Right lung (tissue), 2 donors: ENCODE measurements at regions not wholly inside any gene's neighbourhood (a gene's known extent, or its start where the extent isn't known, plus 50 kb on each side); places are given as distances from the start of the nearest gene placed in this dataset.
"Not testable (repeated sequence)": the region's sequence is repeated elsewhere in the genome, so short reads cannot be mapped to it uniquely, and the experiment has no call there.

ENCODE experiments used
- DNase-seq, 2 donors: peaks; one replicate each; pipeline ENCODE4 v3.0.0-alpha.2; 2013

DNA sequence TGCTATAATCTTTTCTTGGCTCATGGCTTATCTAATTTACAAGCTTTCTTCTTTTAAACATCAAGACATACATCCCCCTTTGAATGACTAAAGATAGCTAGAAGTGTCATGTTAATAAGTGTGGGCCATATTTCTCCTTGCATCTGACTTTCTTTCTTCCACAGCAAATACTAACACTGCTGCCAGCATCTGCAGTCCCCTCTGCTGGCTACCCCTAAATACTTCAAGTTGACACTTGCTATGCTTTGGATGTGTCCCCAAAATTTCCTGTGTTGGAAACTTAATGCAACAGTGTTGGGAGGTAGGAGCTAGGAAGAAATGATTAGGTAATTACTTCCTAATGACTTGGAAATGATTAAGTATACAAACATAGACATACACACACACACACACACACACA, 459.0 kb upstream of the ST8SIA4 start:
- DNase-seq, result no peak

DNA sequence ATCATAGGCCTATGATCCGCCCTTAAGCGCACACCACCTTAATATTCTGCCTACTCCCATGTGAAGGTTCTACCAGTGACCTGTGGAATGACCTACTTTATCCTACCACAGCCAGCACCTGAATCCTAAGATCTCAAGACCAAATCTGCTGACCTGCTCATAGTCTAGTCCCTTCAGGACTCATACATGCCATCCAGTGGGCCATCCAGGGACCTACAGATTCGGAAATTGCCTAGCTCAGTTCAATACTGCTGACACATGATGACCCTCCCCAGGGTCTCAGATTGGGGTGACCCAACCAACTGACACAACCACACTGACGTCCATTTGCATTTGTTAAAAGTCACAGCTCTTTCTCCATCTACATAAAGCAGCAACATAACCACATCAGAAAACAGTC, 443.8 kb upstream of the ST8SIA4 start:
- no peak for DNase-seq

DNA sequence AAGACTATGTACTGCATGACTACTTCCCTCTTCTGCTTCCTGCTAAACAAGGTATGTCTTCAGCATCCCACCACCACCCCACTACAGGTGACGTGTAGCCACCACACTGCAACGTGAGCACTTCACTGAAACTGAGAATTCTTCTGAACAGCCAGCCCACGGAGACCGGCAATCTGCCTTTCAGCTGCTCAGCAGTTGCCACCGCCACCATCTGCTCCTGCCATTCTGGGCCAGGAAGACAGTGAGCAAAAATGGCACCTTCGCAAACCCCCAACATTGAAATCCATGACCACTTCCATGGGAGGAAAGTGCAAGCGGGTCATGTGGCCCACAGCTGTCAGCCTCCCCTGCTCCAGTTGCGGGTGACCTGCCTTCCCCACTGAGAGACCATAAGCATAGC, 443.4 kb upstream of the ST8SIA4 start:
- no peak for DNase-seq

DNA sequence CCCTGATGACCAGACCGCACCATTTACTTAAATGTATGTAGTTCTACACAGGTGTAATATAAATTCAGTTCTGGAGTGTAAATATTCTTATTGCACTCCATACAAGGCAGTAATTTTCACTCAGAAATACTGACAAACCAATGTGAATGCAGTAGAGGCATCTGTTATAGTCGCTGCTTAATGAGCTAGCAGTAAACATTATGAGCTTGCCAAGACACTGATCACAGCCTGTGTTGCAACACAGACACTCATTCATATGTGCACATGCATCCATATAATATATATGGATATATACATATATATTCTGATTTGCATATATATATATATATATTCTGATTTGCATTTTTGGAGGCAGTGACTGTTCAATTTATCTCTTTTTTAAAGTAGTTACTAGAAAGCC, 435.1 kb upstream of the ST8SIA4 start:
- DNase-seq, result peak; percentile 36 to 38

DNA sequence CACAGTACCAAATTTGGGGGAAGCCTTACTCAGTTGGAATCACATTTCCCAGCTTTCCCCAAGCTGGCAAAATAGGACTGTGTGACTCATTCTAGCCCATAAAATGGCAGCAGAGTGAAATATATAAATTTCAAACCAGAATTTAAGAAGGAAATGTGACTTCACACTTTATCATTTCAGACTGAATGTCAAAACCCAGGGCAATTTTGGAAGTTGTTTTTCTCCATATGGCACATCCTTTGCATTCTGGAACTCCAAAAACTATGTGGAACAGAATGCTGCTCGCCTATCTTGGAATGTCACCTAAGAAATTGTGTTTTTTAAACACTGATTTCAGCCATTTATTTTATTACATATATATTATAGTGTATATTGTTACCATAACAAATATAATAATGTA, 424.7 kb upstream of the ST8SIA4 start:
- no peak for DNase-seq

DNA sequence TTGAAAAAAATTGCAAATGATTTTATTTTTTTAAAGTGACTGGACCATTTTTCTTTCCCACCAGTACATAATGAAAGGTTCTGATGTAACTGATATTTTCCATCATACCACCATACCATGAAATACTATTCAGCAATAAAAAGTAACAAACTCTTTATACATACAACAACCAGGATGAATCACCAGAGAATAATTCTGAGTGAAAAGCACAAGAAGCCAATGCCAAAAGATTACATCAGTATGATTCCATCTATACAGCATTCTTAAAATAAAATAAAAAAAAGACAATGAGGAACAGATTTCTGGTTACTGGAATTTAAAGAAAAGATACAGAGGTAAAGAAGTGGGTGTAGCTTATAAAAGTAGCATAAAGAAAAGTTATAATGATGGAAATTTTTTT, 423.7 kb upstream of the ST8SIA4 start:
- no peak for DNase-seq

DNA sequence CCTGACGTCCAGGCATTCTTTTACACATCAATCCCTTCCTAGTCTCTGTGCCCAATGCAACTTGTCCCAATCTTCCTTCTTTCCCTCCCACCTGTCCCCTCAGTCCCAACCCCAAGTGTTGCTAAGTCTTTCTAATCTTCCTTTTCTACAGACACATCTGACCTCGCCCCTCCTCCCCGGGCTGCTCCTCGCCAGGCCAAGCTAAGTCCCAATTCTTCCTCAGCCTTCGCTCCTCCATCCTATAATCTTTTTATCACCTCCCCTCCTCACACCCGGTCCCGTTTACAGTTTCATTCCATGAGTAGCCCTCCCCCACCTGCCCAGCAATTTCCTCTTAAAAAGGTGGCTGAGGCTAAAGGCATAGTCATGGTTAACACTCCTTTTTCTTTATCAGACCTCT, 413.3 kb upstream of the ST8SIA4 start:
- DNase-seq, result not testable (repeated sequence)

DNA sequence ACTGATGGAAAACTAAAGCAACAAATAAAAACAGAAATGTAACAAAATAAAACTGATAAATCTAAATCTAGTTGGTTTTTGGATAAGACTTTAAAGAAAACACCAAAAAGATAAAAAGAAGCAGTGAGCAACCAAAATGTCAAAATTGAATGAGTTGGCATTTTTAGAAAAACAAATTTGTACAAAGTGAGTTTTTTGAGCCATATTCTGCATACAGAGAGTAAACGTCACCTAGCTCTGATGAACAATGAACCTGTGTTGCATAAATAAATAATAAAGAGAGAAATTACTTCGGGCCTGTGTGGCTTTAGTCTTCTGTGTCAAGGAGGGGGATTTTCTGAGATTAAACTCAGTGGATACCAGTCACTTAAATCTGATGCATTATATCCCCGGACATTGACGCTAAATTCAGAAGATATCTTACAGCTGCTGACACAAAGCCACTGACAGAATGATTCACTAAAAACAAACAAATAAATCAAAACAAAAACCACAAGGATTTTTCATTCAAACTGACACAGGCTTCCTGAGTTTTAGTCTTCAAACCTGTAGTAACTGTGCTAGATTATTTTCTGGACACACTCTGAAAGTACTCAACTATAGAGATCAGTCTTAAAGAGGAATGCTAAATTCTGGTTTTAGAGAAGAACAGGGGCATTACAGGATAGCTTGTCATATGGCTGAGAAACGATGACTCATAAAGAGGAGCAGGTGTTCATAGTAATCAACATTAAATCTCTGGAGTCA, 403.5 kb upstream of the ST8SIA4 start:
- DNase-seq, result no peak

DNA sequence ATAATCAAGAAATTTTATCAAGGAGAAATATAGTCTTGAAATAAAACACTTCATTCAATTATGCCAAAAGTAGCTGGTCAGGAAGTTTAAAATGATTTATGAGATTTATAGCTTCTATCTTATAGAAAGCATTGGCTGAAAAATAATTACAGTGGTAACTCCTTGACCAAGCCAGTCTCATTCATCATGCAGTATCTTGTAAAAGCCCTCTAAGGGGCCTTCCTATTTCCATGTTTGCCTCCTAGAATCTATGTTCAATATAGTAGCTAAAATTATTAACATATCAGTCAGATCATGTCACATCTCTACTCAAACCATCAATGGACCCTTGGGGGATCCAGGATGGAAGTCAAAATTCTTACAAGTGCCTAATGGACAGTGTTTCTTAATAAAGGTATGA, 393.4 kb upstream of the ST8SIA4 start:
- DNase-seq, result no peak

DNA sequence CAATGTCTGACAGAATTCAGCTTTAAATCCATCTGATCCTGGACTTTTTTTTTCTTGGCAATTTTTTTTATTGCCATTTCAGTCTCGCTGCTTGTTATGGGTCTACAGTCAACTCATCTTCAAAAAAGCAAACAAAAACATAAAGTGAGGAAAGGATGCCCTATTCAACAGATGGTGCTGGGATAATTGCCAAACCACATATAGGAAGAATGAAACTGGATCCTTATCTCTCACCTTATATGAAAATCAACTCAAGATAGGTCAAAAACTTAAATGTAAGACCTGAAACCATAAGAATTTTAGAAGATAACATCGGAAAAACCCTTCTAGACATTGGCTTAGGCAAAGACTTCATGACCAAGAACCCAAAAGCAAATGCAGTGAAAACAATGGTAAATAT, 389.1 kb upstream of the ST8SIA4 start:
- DNase-seq, result no peak

DNA sequence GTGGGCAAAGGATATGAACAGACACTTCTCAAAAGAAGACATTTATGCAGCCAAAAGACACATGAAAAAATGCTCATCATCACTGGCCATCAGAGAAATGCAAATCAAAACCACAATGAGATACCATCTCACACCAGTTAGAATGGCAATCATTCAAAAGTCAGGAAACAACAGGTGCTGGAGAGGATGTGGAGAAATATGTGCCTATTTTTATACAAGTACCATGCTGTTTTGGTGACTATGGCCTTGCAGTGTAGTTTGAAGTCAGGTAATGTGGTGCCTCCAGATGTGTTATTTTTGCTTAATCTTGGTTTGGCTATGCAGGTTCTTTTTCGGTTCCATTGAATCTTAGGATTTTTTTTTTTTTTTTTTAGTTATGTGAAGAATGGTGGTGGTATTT, 387.7 kb upstream of the ST8SIA4 start:
- not testable (repeated sequence) for DNase-seq

DNA sequence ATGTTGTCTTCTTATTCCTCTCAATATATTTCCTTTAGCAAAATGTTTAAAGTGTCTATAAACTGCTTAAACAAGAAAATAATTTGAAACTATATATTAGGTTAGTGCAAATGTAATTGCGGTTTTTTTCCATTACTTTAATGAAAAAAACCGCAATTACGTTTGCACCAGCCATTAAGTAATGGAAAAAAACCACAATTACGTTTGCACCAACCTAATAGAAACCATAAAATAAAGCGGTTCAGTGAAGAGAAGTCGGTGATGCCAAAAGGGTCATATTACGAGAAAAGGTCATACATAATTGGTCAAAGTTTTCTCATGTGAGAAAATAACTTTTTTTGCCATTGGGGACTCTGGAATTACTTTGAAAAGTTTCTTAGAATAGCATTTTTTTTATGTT, 385.6 kb upstream of the ST8SIA4 start:
- no peak for DNase-seq

DNA sequence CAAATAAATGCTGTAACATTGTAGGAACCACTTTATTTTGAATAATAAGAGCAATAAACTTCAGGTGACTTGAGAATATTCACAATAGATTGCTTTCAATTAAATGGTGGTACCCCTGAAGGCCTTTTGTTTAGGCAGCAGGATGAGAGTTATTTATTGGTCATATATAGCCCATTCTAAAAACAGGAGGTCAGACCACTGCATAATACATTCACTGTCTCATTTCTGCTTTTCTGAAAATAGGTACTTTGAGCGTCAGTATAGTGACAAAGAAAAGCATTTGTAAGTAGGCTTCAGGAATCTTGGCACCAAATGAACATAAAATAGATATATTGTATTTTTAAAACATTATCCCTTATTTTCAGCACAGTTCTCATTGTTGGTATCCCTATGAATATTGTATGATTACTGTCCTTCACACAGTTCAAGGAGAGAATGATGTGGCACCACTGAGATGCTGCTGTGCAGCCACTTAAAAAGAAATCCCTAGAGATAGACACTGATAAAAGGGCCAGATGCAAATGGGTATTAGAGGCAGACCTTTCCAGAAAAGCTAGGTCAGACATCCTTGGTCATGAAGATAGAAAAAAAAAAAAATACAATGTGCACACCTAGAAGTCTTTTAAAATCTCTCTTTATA, 381.8 kb upstream of the ST8SIA4 start:
- no peak for DNase-seq

DNA sequence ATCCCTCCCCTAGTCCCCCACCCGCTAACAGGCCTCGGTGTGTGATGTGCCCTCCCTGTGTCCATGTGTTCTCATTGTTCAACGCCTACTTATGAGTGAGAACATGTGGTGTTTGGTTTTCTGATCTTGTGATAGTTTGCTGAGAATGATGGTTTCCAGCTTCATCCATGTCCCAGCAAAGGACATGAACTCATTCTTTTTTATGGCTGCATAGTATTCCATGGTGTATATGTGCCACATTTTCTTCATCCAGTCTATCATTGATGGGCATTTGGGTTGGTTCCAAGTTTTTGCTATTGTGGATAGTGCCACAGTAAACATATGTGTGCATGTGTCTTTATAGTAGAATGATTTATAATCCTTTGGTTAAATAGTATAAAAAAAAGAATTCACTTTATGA, 380.9 kb upstream of the ST8SIA4 start:
- DNase-seq, result not testable (repeated sequence)

DNA sequence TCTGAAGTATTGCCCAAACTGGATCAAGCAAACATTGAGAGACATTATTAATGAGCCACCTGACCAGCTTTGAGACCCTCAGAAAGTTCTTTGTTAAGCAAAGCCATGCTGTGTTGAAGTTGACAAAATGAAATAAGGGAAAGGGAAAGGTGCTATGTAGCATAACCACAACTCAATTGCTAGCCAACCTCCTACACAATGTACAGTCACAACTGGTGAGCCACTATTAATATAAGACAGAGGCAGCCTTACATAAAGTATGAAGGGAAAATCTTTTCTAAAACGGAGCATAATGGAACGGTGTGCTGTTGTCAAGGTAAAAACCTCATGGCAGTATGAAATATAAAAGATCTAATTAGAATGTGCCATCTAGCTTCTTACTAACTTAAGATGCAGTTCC, 375.8 kb upstream of the ST8SIA4 start:
- DNase-seq, result no peak

DNA sequence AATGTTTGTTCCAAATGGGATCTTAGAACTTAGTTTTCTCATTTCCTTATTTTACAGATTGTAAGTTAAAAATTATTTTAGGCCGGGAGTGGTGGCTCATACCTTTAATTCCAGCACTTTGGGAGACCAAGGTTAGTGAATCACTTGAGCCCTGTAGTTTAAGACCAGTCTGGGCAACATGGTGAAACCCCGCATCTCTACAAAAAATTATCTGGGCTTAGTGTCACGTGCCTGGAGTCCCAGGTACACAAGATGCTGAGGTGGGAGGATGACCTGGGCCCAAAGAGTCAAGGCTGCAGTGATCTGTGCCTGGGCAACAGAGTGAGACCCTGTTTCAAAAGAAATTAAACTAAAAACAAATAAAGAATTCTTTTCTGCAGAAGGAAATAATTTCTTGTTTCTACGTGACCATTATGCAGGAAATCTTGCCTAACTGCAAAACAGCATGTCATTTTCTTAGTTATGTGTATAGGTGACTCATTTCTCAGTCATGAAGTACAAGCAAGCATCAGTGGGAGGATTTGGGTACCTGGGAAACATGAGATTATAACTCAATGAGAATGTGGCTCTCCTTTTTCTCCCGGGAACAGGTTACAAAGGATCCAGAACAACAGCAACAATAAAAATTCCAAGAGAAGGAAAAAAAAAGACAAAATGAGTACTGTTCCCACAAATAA, 375.1 kb upstream of the ST8SIA4 start:
- DNase-seq, result no peak

DNA sequence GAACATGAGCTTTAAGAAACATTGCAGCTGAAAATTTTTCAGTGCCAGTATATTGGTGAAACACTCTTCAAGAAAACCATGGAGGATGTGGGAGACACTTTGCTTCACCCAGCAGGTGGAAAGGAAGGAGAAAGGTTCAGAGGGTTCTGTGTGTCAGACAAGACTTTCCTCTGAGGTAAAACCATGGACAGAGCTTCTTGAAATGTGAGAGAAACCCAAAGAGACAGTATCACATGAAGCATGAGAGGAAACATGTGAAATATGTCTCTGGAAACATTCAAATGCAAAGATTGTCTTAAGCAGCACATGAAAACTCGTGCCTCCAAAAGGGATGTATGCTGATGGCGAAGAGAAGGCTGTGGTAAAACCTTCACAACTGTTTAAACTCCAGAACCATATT, 368.9 kb upstream of the ST8SIA4 start:
- DNase-seq, result no peak

DNA sequence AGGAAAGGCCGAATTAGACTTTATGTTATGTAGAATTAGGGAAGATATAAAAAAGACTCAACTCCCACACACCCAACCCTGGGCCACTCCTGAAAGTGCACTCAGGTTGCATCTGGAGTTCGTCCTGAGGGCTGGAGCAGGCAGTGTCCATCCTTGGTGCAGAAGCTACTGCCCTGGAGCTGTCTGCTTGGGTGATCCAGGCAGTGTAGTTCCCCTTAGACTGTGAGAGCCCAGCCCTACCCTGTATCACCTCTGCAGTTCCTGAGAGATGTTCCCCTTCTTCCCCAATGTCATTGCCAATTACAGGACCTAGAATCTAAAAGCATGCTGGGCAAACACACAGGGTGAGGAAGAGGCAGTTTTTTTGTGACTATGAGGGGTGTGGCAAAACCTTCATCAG, 368.3 kb upstream of the ST8SIA4 start:
- no peak for DNase-seq

DNA sequence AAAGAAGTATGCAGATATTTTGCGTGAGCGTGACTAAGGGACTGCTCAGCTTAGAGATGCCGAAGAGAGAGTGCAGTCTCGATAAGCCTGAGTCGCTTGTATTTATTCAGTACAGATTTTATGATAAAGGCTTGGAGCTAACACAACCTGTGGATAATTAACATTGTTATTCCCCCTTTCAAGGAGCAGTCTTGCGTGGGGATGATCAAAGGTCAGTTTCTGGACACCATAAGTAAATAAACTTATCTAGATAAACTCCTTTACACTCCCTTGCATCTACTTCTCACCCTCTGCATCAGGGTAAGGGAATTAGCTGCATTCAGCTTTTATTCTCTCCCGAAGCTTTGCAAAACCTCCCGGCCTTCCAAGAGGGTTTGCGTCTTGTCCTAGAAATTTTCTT, 357.8 kb upstream of the ST8SIA4 start:
- DNase-seq, result no peak

DNA sequence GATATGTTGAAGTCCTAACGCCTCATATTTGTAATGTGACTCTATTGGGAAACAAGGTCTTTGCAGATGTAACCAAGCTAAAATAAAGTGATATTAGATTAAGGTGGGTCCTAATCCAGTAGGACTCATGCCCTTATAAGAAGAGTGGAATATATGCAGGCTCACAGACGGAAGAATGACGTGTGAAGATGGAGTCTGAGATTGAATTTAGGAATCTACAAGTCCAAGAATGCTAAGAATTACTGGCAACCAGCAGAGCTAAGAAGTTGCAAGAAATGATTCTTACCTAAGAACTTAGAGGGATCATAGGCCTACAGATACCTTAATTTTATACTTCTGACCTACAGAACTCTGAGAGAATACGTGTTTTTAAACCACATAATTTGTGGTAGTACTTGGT, 350.0 kb upstream of the ST8SIA4 start:
- DNase-seq, result no peak

DNA sequence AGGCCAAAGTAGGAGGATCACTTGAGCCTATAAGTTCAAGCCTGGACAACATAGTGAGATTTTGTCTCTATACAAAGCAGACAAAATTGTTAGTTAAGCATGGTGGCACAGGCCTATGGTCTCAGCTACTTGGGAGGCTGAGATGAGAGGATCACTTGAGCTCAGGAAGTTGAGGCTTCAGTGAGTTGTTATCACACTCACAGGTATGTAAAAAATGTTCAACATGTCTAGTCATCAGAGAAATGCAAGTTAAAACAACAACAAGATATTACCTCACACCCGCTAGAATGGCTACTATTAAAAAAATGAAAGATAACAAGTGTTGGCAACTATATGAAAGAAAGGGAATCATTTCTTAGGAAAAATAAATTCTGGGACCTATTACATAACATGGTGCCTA, 341.5 kb upstream of the ST8SIA4 start:
- DNase-seq, result no peak

DNA sequence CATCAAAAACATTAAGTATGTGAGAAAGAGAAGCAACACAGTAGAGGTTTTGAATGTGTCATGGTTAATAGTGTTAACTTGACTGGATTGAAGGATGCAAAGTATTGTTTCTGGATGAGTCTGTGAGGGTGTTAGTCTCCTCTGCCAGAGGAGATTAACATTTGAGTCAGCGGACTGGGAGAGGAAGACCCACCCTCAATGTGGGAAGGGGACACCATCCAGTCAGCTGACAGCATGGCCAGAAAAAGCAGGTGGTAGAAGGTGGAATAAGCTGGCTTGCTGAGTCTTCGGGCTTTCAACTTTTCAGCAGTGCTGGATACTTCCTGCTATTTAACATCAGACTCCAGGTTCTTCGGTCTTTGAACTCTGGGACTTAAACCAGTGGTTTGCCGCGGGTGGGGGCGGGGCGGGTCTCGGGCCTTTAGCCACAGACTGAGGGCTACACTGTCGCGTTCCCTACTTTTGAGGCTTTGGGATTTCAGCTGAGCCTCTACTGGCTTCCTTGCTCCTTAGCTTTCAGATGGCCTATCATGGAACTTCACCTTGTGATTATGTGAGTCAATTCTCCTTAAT, 309.9 kb upstream of the ST8SIA4 start:
- DNase-seq, result no peak

DNA sequence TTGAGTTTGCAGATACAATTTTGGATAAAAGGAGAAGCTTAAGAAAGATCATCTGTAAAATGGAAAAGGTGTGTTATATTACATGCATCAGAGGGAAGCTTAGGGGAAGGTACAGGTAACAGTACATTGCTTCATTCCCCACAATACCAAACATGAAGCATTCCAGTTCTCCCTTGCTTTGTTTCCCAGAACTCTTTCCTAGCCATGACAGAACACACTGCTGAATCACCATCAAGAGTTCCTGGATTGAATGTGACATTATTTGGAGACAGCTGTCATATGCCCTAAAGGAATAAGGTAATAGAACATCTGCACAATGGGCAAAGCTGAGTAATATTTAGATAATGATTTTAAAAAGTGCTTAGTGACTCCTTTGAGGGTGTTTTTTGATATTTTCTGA, 303.5 kb upstream of the ST8SIA4 start:
- no peak for DNase-seq
